ENCODE measurements at regions not wholly inside any gene's neighbourhood (a gene's known extent, or its start where the extent isn't known, plus 50 kb on each side); places are given as distances from the start of the nearest gene placed in this dataset.

DNA sequence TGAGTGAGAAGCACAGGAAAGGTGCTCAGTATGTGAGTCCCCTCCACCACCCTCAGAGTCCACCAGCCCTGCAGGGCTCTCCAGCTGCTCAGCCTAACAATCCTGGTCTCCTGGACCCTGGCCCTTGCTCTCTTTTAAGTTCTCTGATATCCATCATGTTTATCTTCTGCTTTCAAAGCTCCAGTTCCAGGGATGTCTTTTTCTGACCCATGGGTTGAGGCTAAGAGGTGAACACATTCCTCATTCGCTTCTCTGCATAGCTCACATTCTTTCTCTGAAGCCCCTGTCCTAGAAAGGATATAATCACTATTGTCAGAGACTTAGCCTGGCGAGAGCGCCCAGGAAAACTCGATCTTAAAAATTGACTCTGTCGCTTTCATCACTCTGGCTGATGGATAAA, 86.4 kb downstream of the ARL4C start:
- TF ChIP-seq, protein P1, sequence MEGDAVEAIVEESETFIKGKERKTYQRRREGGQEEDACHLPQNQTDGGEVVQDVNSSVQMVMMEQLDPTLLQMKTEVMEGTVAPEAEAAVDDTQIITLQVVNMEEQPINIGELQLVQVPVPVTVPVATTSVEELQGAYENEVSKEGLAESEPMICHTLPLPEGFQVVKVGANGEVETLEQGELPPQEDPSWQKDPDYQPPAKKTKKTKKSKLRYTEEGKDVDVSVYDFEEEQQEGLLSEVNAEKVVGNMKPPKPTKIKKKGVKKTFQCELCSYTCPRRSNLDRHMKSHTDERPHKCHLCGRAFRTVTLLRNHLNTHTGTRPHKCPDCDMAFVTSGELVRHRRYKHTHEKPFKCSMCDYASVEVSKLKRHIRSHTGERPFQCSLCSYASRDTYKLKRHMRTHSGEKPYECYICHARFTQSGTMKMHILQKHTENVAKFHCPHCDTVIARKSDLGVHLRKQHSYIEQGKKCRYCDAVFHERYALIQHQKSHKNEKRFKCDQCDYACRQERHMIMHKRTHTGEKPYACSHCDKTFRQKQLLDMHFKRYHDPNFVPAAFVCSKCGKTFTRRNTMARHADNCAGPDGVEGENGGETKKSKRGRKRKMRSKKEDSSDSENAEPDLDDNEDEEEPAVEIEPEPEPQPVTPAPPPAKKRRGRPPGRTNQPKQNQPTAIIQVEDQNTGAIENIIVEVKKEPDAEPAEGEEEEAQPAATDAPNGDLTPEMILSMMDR (conservative IDR thresholded peaks at IDR 0.05; ENCODE audit: low read depth, low read length), result no peak
- H3K4me3 ChIP-seq (ENCODE audit: low read length), result no peak overlapping the region
- DNase-seq (ENCODE audit: low read depth), result no peak

DNA sequence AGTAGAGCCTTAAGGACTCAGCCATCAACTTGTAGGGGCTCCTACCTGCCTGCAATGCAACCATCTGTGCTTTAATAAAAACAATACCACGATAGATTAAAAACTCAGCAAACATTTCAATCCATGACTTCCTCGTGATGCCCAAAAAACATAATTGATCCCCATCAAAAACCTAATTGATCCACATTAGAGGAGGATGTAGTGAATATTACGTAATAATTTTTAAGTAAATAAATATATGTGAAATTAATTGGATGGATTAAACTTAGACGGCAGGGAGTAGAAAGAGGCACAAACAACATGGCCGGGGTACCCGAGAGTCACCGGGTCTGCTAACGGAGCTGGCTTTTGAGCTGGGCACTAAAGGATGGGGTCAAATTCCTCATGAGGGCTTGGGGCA, 87.3 kb downstream of the ARL4C start:
- TF ChIP-seq, protein P1 (conservative IDR thresholded peaks at IDR 0.05; ENCODE audit: low read depth, low read length), result no peak
- no peak for DNase-seq (ENCODE audit: low read depth)
- H3K4me3 ChIP-seq (ENCODE audit: low read length), result no peak overlapping the region

DNA sequence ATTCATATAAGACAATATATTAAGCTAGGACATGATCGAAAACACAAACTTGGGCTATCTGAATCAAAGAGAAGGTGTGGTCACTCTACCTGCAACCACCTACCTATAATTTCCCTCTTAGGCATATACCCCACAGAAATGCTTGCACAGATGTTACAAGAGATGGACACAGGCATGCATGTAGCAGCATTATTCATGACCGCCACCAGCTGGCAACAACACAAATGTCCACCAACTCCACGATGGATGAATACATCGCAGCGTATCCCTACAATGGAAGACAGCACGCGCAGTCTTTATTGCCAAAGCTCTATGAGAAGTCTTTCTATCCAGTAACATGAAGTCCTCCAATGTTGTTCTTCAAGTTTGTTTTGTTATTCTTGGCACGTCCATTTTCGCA, 90.8 kb downstream of the ARL4C start:
- H3K4me3 ChIP-seq (ENCODE audit: low read length), result no peak overlapping the region
- no peak for DNase-seq (ENCODE audit: low read depth)
- TF ChIP-seq, protein P1 (conservative IDR thresholded peaks at IDR 0.05; ENCODE audit: low read depth, low read length), result no peak

DNA sequence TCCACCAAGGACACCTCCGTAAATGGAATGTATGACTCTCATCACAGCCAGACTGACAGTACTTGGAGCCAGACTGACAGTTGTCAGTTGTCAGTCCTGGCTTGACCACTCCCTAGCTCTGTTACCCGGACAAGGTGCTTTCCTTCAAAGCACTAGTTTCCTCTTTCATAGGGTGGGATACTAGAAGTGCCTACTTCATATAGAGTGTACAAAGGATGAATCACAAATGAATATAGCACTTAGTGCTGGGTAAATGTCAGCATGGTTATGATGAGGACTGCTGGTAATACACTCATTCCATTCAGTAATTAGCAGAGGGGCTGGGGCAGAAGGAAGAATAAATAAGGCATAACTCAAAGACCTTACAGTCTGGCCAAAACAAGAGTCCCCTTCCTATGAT, 91.4 kb downstream of the ARL4C start:
- TF ChIP-seq, protein P1 (conservative IDR thresholded peaks at IDR 0.05; ENCODE audit: low read depth, low read length), result no peak

DNA sequence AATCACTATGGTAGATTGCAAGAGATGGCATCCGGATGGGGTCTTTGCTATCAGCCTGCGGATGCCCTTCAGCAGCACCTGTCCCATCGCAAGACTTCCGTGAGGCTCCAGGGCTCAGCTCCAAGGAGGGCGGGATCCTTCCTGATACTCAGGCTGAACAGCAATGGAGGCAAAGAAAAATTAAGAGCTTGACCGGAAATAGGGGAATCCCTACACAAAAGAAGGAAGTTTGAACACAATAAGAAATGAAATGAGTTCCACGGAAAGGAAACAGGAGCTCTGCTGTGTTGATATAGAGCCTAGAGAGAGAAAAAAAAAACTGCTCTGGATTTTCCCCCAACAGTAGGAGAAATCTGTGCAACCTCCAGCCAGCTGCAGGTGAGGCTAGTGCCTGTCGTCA, 91.9 kb downstream of the ARL4C start:
- no peak for DNase-seq (ENCODE audit: low read depth)
- H3K4me3 ChIP-seq (ENCODE audit: low read length), result no peak overlapping the region
- TF ChIP-seq, protein P1 (conservative IDR thresholded peaks at IDR 0.05; ENCODE audit: low read depth, low read length), result no peak

More for the DNA sequence above, 91.4 kb downstream of the ARL4C start:
- DNase-seq (ENCODE audit: low read depth), result no peak
- H3K4me3 ChIP-seq (ENCODE audit: low read length), result no peak overlapping the region

DNA sequence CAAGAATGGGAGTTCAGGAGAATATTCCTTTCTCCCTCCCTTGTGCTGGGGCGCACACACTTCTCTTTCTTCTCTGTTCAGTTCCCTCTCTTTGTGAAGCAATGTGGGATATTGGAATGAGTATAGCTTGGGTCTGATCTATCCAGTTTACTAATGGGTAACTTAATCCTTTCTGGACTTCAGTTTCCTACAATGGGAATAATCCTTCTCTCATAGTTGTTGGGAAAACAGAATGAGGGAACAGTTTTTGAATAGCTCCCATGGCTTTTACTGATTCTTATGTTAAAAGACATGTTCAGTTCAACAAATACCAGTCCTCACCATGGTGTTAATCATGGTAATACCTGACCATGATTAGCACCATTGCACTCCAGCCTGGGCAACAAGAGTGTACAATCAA, 93.1 kb downstream of the ARL4C start:
- DNase-seq (ENCODE audit: low read depth), result no peak
- H3K4me3 ChIP-seq (ENCODE audit: low read length), result no peak overlapping the region
- TF ChIP-seq, protein P1 (conservative IDR thresholded peaks at IDR 0.05; ENCODE audit: low read depth, low read length), result no peak

DNA sequence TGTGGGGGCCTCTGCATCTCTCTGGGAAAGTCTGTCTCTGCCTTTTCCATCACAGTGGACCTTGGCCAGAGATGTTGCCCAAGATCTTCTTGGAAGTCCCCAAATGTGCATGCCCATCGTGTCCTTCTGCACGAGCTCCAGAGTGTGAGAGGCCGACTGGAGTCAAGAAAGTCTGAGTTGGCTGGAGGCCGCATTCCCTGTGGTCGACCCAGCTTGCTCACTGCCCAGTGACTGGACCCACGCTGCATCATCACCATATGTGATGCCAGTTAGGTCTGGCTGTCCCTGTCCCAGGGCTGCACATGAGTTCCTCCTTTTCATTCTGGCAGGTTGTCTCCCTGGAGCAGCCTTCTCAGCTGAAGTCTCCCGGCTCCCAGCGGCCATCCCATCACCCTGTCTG, 93.8 kb downstream of the ARL4C start:
- no peak for DNase-seq (ENCODE audit: low read depth)
- TF ChIP-seq, protein P1 (conservative IDR thresholded peaks at IDR 0.05; ENCODE audit: low read depth, low read length), result no peak

More for the DNA sequence above, 93.8 kb downstream of the ARL4C start:
- no peak overlapping the region for H3K4me3 ChIP-seq (ENCODE audit: low read length)
